T-helper 2 cell treated with Interferon-gamma antibody and Interleukin-4, amounts not matched to agents 5 μg/mL and 100 μg/mL, for 36 hours (primary cell): ENCODE measurements at regions not wholly inside any gene's neighbourhood (a gene's known extent, or its start where the extent isn't known, plus 50 kb on each side); places are given as distances from the start of the nearest gene placed in this dataset.
"Not testable (repeated sequence)": the region's sequence is repeated elsewhere in the genome, so short reads cannot be mapped to it uniquely, and the experiment has no call there.

Source experiments
- DNase-seq: peaks from one replicate; pipeline ENCODE4 v3.0.0; 2021; ENCODE audit warnings: low spot score
- H3K27ac Mint-ChIP-seq: one replicate; pipeline ENCODE4 v1.8.0; 2021; ENCODE audit warnings: mild to moderate bottlenecking, mixed read lengths
- H3K27me3 Mint-ChIP-seq: one replicate; pipeline ENCODE4 v1.8.0; 2021; ENCODE audit warnings: low read depth, mixed read lengths
- H3K36me3 Mint-ChIP-seq: one replicate; pipeline ENCODE4 v1.8.0; 2021; ENCODE audit warnings: low read depth, mixed read lengths
- H3K4me1 Mint-ChIP-seq: one replicate; pipeline ENCODE4 v1.8.0; 2021; ENCODE audit warnings: low read depth, mixed read lengths
- H3K4me3 Mint-ChIP-seq: one replicate; pipeline ENCODE4 v1.8.0; 2022; ENCODE audit warnings: mild to moderate bottlenecking, moderate library complexity, mixed read lengths
- H3K9me3 Mint-ChIP-seq: one replicate; pipeline ENCODE4 v1.8.0; 2021; ENCODE audit warnings: mixed read lengths

DNA sequence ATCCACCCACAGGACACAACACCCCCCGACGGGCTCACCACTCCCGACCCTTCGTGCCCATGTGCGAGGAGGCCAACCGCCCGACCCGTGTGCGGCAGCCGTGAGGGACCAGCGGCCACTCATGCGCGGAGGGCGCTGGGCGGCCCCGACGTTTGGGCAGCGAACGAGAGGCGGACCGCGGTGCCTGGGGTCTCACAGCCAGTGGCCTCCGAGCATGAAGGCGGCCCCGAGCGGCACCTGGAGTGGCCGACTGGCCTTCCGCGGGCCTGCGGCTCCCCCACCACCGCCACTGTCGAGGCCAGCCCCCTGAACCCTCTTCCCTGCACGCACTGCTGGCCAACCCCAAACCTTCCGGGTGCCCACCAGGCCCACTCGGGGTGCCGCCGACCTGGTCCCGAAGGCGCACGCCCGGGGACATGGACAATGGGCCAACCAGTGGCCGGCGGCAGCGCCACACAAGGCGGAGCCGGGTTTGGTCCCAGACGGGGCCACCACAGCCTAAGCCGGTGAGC, 4274.9 kb upstream of the OR11H1 start:
- H3K4me1 Mint-ChIP-seq, result no peaks in the 10 kb centered on the region
- H3K9me3 Mint-ChIP-seq, result no peaks in the 10 kb centered on the region
- no peaks in the 10 kb centered on the region for H3K36me3 Mint-ChIP-seq
- no peaks in the 10 kb centered on the region for H3K27me3 Mint-ChIP-seq
- no peak overlapping the region for H3K27ac Mint-ChIP-seq
- H3K4me3 Mint-ChIP-seq, result no peak overlapping the region
- no peak for DNase-seq

- H3K27me3 Mint-ChIP-seq, H3K4me1 Mint-ChIP-seq, H3K9me3 Mint-ChIP-seq, H3K27ac Mint-ChIP-seq, H3K36me3 Mint-ChIP-seq, DNase-seq, H3K4me3 Mint-ChIP-seq: not testable (repeated sequence)
Measured at GRCh38 chr22:11270981-11271380, 4257.0 kb upstream of the OR11H1 start.

- not testable (repeated sequence) for H3K27ac Mint-ChIP-seq, H3K4me1 Mint-ChIP-seq, DNase-seq, H3K4me3 Mint-ChIP-seq, H3K27me3 Mint-ChIP-seq, H3K36me3 Mint-ChIP-seq
- peaks cover 44% of the 10 kb centered on the region for H3K9me3 Mint-ChIP-seq
Measured at GRCh38 chr22:11285116-11285838, 4242.7 kb upstream of the OR11H1 start.

- H3K4me1 Mint-ChIP-seq, H3K36me3 Mint-ChIP-seq: not testable (repeated sequence)
- H3K9me3 Mint-ChIP-seq, result peaks cover 50% of the 10 kb centered on the region
Measured at GRCh38 chr22:11285839-11286205, 4242.2 kb upstream of the OR11H1 start.

DNA sequence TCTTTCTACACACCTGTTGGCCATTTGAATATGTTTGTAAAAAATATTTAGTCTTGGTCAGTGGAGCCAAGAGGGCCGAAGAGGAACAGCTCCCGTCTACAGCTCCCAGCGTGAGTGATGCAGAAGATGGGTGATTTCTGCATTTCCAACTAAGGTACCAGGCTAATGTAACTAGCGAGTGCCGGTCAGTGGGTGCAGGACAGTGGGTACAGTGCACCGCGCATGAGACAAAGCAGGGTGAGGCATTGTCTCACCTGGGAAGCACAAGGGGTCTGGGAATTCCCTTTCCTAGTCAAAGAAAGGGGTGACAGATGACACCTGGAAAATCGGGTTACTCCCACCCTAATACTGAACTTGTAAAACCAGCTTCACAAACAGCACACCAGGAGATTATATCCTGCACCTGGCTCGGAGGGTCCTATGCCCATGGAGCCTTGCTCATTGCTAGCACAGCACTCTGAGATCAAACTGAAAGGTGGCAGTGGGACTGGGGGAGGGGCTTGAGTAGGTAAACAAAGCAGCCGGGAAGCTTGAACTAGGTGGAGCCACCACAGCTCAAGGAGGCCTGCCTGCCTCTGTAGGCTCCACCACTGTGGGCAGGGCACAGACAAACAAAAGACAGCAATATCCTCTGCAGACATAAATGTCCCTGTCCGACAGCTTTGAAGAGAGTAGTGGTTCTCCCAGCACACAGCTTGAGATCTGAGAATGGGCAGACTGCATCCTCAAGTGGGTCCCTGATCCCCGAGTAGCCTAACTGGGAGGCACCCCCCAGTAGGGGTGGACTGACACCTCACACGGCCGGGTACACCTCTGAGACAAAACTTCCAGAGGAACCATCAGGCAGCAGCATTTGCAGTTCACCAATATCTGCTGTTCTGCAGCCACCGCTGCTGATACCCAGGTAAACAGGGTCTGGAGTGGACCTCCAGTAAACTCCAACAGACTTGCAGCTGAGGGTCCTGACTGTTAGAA, 4239.5 kb upstream of the OR11H1 start:
- not testable (repeated sequence) for DNase-seq, H3K27me3 Mint-ChIP-seq, H3K4me1 Mint-ChIP-seq, H3K27ac Mint-ChIP-seq, H3K36me3 Mint-ChIP-seq, H3K4me3 Mint-ChIP-seq
- peaks cover 74% of the 10 kb centered on the region for H3K9me3 Mint-ChIP-seq

More at GRCh38 chr22:11285839-11286205, 4242.2 kb upstream of the OR11H1 start:
- H3K27ac Mint-ChIP-seq, H3K4me3 Mint-ChIP-seq, H3K27me3 Mint-ChIP-seq, DNase-seq: not testable (repeated sequence)

DNA sequence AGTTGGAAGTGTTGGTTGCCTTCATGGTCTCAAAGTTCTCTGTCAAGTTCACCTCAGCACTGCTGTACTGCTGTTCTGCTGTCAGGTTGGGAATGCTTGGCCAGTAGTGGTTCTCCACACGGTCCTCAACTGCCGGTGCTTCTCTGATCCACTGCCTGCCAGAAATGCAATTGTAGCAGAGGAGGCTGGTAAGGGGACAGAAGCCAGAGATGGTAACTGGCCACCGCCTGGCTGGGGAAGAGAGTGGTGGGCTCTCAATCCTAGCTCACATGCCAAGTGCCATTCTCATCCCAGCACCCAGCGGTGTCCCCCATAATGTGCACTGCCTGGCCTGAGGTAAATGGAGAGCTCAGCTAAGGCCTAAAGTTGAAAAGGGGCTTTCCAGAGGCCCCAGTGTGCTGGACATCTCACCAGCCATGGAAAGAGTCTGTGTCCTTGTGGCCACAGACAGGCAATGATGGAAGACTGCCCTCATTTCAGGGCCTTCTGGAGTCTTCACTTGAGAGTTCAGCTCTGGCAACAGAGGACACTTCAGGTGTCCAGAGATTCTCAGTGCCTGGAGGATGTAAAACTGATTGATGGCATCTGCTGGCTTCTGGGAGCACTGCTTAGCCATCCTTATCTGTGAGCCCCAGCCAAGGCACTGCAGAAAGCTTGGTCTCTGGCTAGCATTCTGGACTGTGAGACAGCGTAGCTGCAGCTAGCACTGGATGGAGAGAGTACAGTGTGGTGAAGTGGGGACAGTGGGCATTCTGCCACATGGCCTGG, 4229.7 kb upstream of the OR11H1 start:
- H3K4me1 Mint-ChIP-seq, H3K27ac Mint-ChIP-seq, DNase-seq, H3K27me3 Mint-ChIP-seq, H3K4me3 Mint-ChIP-seq, H3K36me3 Mint-ChIP-seq: not testable (repeated sequence)
- peaks cover 74% of the 10 kb centered on the region for H3K9me3 Mint-ChIP-seq

GRCh38 chr22:11302427-11302826, 4225.6 kb upstream of the OR11H1 start:
- not testable (repeated sequence) for H3K27ac Mint-ChIP-seq

DNA sequence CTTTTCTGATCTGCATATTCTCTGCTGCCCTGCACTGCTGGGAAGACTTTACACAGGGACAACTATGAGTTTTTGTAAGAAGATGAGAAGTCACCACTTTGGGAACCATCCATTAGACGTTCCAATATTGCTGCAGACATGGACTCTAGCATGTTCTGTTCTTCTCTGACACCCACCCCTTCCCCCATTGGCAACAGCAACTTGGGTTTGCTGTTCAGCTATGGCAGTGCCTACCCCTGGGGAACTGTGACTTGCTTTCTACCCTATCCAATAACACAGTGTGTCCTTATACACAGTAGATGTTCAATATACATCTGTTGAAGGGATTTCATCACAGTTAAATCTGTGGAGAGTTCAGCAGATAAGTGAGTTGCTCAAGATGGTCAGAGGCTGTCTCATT, 4225.1 kb upstream of the OR11H1 start:
- DNase-seq, H3K27me3 Mint-ChIP-seq, H3K4me1 Mint-ChIP-seq, H3K27ac Mint-ChIP-seq, H3K4me3 Mint-ChIP-seq, H3K36me3 Mint-ChIP-seq: not testable (repeated sequence)
- H3K9me3 Mint-ChIP-seq, result peaks cover 81% of the 10 kb centered on the region

More at GRCh38 chr22:11302427-11302826, 4225.6 kb upstream of the OR11H1 start:
- H3K4me3 Mint-ChIP-seq, DNase-seq, H3K4me1 Mint-ChIP-seq, H3K36me3 Mint-ChIP-seq, H3K27me3 Mint-ChIP-seq: not testable (repeated sequence)
- H3K9me3 Mint-ChIP-seq, result peaks cover 81% of the 10 kb centered on the region

DNA sequence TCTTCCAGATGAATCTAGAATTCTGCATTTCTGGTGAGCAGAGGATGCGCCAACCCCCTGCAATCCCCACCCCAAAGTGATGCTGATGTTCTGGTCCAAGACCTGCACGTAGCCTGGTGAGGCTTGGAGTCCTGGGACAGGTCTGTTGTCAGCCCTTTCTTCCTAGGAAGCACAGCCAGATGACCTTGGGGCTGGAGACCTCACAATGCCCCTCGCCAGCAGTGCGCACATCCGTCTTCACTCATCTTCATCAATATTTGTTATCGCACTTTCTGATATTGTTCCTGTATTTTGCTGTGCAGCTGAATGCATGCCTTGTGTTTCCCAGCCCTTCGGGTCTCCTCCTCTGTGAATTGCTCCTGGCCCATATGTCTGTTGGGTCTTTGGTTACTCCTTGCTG, 4222.8 kb upstream of the OR11H1 start:
- H3K27me3 Mint-ChIP-seq, H3K4me1 Mint-ChIP-seq, H3K4me3 Mint-ChIP-seq, H3K27ac Mint-ChIP-seq, DNase-seq, H3K36me3 Mint-ChIP-seq: not testable (repeated sequence)
- H3K9me3 Mint-ChIP-seq, result peaks cover 80% of the 10 kb centered on the region

DNA sequence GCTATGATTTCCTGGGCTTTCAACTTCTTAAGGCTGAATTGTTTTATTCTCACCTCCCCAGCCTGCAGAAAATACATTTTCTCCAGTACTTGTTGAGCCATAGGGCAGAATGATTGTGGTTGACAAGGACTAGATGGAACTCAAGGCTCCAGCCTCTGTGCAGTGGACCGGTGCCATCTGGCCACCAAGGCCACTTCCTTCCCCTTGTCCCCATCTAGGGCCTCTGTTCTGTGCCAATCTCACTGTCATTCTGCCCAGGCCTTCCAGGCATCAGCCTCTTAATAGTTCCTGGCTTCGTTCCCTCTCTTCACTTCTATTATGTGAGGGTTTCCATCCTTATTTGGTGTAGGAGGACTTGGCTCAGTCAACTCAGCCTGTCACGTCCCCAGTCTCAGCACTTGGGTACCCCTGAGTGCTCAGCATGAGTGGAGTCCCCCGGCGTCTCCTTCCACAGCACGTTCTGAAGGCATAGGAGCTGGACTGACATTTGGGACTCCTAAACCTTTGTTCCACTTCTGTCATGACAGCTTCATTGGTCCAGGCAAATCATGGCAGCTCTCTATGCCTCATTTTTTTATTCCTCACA, 4221.0 kb upstream of the OR11H1 start:
- not testable (repeated sequence) for H3K4me1 Mint-ChIP-seq, H3K4me3 Mint-ChIP-seq, H3K27ac Mint-ChIP-seq, H3K36me3 Mint-ChIP-seq, DNase-seq, H3K27me3 Mint-ChIP-seq
- peaks cover 84% of the 10 kb centered on the region for H3K9me3 Mint-ChIP-seq

- no peak overlapping the region for H3K27ac Mint-ChIP-seq
- peaks cover 82% of the 10 kb centered on the region for H3K9me3 Mint-ChIP-seq
Measured at GRCh38 chr22:11307998-11308397, 4220.0 kb upstream of the OR11H1 start.

DNA sequence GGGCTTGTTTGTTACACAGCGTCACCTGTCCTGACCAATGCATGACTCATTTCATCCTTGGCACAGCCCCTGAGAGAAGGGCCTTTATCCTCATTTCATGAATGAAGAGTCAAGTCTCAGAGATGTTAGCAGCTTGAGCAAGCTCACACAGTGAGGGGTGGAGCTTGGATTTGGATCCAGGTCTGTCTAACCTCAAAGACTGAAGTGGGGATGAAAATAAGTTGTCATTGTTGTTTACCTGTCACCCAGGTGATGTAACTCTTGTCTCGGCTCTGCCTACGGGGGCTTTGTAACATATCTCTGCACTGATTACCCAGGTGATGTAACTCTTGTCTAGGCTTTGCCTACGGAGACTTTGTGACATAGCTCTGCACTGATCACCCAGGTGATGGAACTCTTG, 4218.2 kb upstream of the OR11H1 start:
- not testable (repeated sequence) for H3K4me3 Mint-ChIP-seq, H3K27me3 Mint-ChIP-seq, DNase-seq, H3K36me3 Mint-ChIP-seq, H3K27ac Mint-ChIP-seq, H3K4me1 Mint-ChIP-seq
- peaks cover 83% of the 10 kb centered on the region for H3K9me3 Mint-ChIP-seq

More at GRCh38 chr22:11307998-11308397, 4220.0 kb upstream of the OR11H1 start:
- no peak for DNase-seq
- Mint-ChIP-seq H3K27me3 (no peaks in the 10 kb centered on the region), H3K4me3 (no peak overlapping the region), H3K4me1 (no peaks in the 10 kb centered on the region), H3K36me3 (peaks cover 4% of the 10 kb centered on the region)

- not testable (repeated sequence) for H3K27me3 Mint-ChIP-seq, H3K36me3 Mint-ChIP-seq, H3K4me1 Mint-ChIP-seq, H3K27ac Mint-ChIP-seq, DNase-seq, H3K4me3 Mint-ChIP-seq
- peaks cover 79% of the 10 kb centered on the region for H3K9me3 Mint-ChIP-seq
Measured at GRCh38 chr22:11310647-11311046, 4217.3 kb upstream of the OR11H1 start.
